GM18951 (cell line): ENCODE measurements at regions not wholly inside any gene's neighbourhood (a gene's known extent, or its start where the extent isn't known, plus 50 kb on each side); places are given as distances from the start of the nearest gene placed in this dataset.

ENCODE experiments used
- POLR2A ChIP-seq: IDR thresholded peaks from 4 replicates; pipeline ENCODE4 v1.6.1; 2011; ENCODE audit warnings: mild to moderate bottlenecking; ENCODE audit not compliant: insufficient read length, insufficient read depth; ENCODE audit errors: extremely low read depth
- in situ Hi-C: fragments of 300-500 bp; cut with MboI; formaldehyde crosslinking; loops from one replicate; pipeline ENCODE4 v1.12.0; 2022; ENCODE audit warnings: low sequenced_read_pairs, mixed read lengths, inconsistent platforms; ENCODE audit not compliant: unreplicated experiment

GRCh38 chr5:73232266-73233041 is 59.5 kb downstream of the TMEM174 start:
- in situ Hi-C loops = no loop called here
- TF ChIP-seq POLR2A = no peak

- TF ChIP-seq POLR2A = no peak
- in situ Hi-C loops = no loop called here
Observed at GRCh38 chr5:73231246-73231778, 58.3 kb downstream of the TMEM174 start.

- TF ChIP-seq POLR2A = no peak
- in situ Hi-C loops = no loop called here
Observed at GRCh38 chr5:73230264-73231245, 57.6 kb downstream of the TMEM174 start.

- in situ Hi-C loops = no loop called here
- TF ChIP-seq POLR2A = no peak
Observed at GRCh38 chr5:73229271-73229670, 56.3 kb downstream of the TMEM174 start.

- in situ Hi-C loops = no loop called here
- TF ChIP-seq POLR2A = no peak
Observed at GRCh38 chr5:73228052-73228451, 55.1 kb downstream of the TMEM174 start.
